ENCODE measurements at regions not wholly inside any gene's neighbourhood (a gene's known extent, or its start where the extent isn't known, plus 50 kb on each side); places are given as distances from the start of the nearest gene placed in this dataset.

DNA sequence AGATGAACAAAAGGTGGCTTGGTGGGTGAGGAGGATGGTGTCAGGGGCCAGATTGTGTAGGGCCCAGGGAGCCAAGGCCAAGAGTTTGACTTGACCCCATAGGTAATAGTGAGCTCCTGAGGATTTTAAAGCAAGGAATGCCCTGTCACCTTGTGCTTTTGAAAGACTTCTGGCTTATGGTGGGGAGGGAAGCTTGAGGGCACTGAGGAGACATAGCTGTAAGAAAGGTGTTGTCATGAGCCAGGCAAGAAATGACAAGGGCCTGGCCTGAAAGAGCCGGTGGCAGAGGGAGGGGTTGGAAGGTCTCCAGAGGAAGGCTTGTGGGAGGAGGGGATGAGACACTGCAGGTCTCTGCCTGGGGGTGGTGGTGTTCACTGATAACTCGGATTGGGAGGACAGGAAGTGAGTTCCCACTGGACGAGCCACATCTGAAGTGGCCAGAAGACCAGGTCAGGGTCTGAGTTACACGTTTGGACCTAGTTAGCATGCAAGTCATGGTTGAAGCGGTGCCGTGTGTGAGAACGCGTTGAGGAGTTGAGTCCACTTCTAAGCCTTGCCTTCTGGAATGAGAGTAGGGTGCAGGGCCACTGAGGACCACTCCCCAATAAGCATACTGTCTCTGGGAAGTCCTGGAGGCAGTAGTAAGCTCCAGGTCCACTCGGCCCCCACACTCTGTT is 64.3 kb downstream of the TET3 start:
- no peak overlapping the region for H3K4me3 ChIP-seq (ENCODE audit: low read depth in 1 of 3, low read length in 3 of 3)
- TF ChIP-seq JUND (IDR thresholded peaks at IDR 0.05) (no peak), NR2F2 (IDR thresholded peaks at IDR 0.05) (no peak), HNF4A (conservative IDR thresholded peaks at IDR 0.05) (no peak), TAF1 (conservative IDR thresholded peaks at IDR 0.05) (no peak)
- TF ChIP-seq, protein P1, sequence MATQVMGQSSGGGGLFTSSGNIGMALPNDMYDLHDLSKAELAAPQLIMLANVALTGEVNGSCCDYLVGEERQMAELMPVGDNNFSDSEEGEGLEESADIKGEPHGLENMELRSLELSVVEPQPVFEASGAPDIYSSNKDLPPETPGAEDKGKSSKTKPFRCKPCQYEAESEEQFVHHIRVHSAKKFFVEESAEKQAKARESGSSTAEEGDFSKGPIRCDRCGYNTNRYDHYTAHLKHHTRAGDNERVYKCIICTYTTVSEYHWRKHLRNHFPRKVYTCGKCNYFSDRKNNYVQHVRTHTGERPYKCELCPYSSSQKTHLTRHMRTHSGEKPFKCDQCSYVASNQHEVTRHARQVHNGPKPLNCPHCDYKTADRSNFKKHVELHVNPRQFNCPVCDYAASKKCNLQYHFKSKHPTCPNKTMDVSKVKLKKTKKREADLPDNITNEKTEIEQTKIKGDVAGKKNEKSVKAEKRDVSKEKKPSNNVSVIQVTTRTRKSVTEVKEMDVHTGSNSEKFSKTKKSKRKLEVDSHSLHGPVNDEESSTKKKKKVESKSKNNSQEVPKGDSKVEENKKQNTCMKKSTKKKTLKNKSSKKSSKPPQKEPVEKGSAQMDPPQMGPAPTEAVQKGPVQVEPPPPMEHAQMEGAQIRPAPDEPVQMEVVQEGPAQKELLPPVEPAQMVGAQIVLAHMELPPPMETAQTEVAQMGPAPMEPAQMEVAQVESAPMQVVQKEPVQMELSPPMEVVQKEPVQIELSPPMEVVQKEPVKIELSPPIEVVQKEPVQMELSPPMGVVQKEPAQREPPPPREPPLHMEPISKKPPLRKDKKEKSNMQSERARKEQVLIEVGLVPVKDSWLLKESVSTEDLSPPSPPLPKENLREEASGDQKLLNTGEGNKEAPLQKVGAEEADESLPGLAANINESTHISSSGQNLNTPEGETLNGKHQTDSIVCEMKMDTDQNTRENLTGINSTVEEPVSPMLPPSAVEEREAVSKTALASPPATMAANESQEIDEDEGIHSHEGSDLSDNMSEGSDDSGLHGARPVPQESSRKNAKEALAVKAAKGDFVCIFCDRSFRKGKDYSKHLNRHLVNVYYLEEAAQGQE (IDR thresholded peaks at IDR 0.05), result no peak

DNA sequence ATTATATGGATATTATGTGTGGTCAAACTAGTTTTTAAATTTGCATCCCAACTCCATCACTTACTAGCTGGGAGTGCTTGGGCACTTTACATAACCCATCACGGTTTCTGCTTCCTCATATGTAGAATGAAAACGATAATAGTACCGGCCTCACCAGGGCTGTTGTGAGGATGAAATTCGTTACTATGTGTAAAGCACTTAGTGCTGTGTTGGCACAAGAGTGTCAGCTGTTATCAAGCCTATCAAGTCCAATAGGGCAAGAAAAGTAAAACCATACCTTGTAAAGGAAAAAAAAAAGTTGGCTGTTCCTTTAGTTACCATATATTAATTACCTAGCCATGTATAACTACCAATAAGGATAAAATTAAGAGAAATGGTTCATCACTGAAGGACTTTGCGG is 65.4 kb downstream of the TET3 start:
- peaks cover 2 to 3% (median 2%) of the 10 kb centered on the region in 4 donors for H3K36me3 ChIP-seq (ENCODE audit: control insufficient read depth in 4 of 4, insufficient read depth in 3 of 4, low read depth in 1 of 4, low read length in 3 of 4)
- 88% methylated on average over 5 of the region's 5 CpGs for WGBS
- H3K4me3 ChIP-seq (ENCODE audit: low read depth in 1 of 3, low read length in 3 of 3), result no peak overlapping the region
- no peaks in the 10 kb centered on the region for H3K27me3 ChIP-seq (ENCODE audit: control insufficient read depth in 4 of 4, insufficient read depth in 4 of 4, low read length in 3 of 4)
- no peaks in the 10 kb centered on the region for H3K9me3 ChIP-seq (ENCODE audit: control insufficient read depth in 4 of 4, low read length in 3 of 4)
- H3K27ac ChIP-seq (ENCODE audit: low read depth in 1 of 2, low read length in 2 of 2), result no peak overlapping the region
- no peaks in the 10 kb centered on the region for H3K4me1 ChIP-seq (ENCODE audit: control insufficient read depth in 4 of 4, insufficient read depth in 4 of 4, low read length in 3 of 4)
- no peak overlapping the region for H3K9ac ChIP-seq (ENCODE audit: low read depth in 1 of 2, low read length in 2 of 2)
- TF ChIP-seq RXRA (IDR thresholded peaks at IDR 0.05), result no peak
- no peak for TF ChIP-seq RAD21 (IDR thresholded peaks at IDR 0.05)
- TF ChIP-seq TAF1 (conservative IDR thresholded peaks at IDR 0.05), result no peak
- TF ChIP-seq JUND (IDR thresholded peaks at IDR 0.05), result no peak
- TF ChIP-seq SP1 (IDR thresholded peaks at IDR 0.05), result no peak
- TF ChIP-seq HNF4A (conservative IDR thresholded peaks at IDR 0.05), result no peak
- DNase-seq (ENCODE audit: low spot score), result no peak

More for the DNA sequence above, 64.3 kb downstream of the TET3 start:
- Histone ChIP-seq H3K27me3 (ENCODE audit: control insufficient read depth in 4 of 4, insufficient read depth in 4 of 4, low read length in 3 of 4) (no peaks in the 10 kb centered on the region), H3K27ac (ENCODE audit: low read depth in 1 of 2, low read length in 2 of 2) (no peak overlapping the region), H3K9ac (ENCODE audit: low read depth in 1 of 2, low read length in 2 of 2) (no peak overlapping the region), H3K36me3 (ENCODE audit: control insufficient read depth in 4 of 4, insufficient read depth in 3 of 4, low read depth in 1 of 4, low read length in 3 of 4) (peaks cover 2 to 3% (median 2%) of the 10 kb centered on the region in 4 donors), H3K9me3 (ENCODE audit: control insufficient read depth in 4 of 4, low read length in 3 of 4) (no peaks in the 10 kb centered on the region), H3K4me1 (ENCODE audit: control insufficient read depth in 4 of 4, insufficient read depth in 4 of 4, low read length in 3 of 4) (no peaks in the 10 kb centered on the region)
- no peak for DNase-seq (ENCODE audit: low spot score)
- WGBS, result 92% methylated on average over 9 of the region's 9 CpGs

DNA sequence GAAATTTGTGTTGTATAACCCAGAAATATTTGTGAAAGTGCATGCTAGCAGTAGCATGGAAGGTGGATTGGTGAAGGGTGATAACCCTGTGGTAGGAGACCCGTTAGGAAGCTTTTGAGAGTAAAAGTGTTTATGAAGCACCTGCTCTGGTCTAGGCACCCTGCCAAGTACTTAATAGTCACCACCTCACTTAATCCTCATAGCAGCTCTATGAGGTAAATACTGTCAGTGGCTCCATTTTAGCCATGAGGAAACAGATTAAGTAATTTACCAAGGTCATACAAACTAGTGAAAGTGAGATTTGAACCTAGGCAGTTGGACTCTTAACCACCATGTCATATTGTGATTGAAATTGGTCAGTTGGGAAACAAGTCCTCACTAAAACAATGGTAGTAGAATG is 66.8 kb downstream of the TET3 start:
- Histone ChIP-seq H3K27ac (ENCODE audit: low read depth in 1 of 2, low read length in 2 of 2) (no peak overlapping the region), H3K9me3 (ENCODE audit: control insufficient read depth in 4 of 4, low read length in 3 of 4) (no peaks in the 10 kb centered on the region), H3K9ac (ENCODE audit: low read depth in 1 of 2, low read length in 2 of 2) (no peak overlapping the region), H3K4me3 (ENCODE audit: low read depth in 1 of 3, low read length in 3 of 3) (no peak overlapping the region), H3K36me3 (ENCODE audit: control insufficient read depth in 4 of 4, insufficient read depth in 3 of 4, low read depth in 1 of 4, low read length in 3 of 4) (peaks cover 2 to 3% (median 2%) of the 10 kb centered on the region in 4 donors), H3K4me1 (ENCODE audit: control insufficient read depth in 4 of 4, insufficient read depth in 4 of 4, low read length in 3 of 4) (no peaks in the 10 kb centered on the region), H3K27me3 (ENCODE audit: control insufficient read depth in 4 of 4, insufficient read depth in 4 of 4, low read length in 3 of 4) (no peaks in the 10 kb centered on the region)
- DNase-seq (ENCODE audit: low spot score), result no peak
- TF ChIP-seq JUND (IDR thresholded peaks at IDR 0.05) (no peak), FOXA1 (IDR thresholded peaks at IDR 0.05) (no peak), HNF4A (conservative IDR thresholded peaks at IDR 0.05) (no peak), FOXA2 (IDR thresholded peaks at IDR 0.05) (no peak), SP1 (IDR thresholded peaks at IDR 0.05) (no peak)
- TF ChIP-seq, protein P2, sequence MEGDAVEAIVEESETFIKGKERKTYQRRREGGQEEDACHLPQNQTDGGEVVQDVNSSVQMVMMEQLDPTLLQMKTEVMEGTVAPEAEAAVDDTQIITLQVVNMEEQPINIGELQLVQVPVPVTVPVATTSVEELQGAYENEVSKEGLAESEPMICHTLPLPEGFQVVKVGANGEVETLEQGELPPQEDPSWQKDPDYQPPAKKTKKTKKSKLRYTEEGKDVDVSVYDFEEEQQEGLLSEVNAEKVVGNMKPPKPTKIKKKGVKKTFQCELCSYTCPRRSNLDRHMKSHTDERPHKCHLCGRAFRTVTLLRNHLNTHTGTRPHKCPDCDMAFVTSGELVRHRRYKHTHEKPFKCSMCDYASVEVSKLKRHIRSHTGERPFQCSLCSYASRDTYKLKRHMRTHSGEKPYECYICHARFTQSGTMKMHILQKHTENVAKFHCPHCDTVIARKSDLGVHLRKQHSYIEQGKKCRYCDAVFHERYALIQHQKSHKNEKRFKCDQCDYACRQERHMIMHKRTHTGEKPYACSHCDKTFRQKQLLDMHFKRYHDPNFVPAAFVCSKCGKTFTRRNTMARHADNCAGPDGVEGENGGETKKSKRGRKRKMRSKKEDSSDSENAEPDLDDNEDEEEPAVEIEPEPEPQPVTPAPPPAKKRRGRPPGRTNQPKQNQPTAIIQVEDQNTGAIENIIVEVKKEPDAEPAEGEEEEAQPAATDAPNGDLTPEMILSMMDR (IDR thresholded peaks at IDR 0.05; ENCODE audit: low read depth, low read length, missing input control), result no peak
- WGBS, result 86% methylated on average over 1 of the region's 1 CpG

All from liver (tissue), 8 donors.